GM21737 (cell line): ENCODE measurements at regions not wholly inside any gene's neighbourhood (a gene's known extent, or its start where the extent isn't known, plus 50 kb on each side); places are given as distances from the start of the nearest gene placed in this dataset.
"Not testable (repeated sequence)": the region's sequence is repeated elsewhere in the genome, so short reads cannot be mapped to it uniquely, and the experiment has no call there.

Source experiments
- ATAC-seq: cut with Tn5 transposase; IDR thresholded peaks from one replicate; pipeline ENCODE4 v1.9.1; 2021; ENCODE audit warnings: mild to moderate bottlenecking, moderate library complexity; ENCODE audit not compliant: unreplicated experiment

GRCh38 chr4:60588556-60588955, 611.6 kb upstream of the ADGRL3 start:
- no peak for ATAC-seq

- no peak for ATAC-seq
Observed at GRCh38 chr4:60589425-60589824, 610.7 kb upstream of the ADGRL3 start.

- no peak for ATAC-seq
Observed at GRCh38 chr4:60590116-60590515, 610.0 kb upstream of the ADGRL3 start.

GRCh38 chr4:60605646-60606354, 594.3 kb upstream of the ADGRL3 start:
- no peak for ATAC-seq

- no peak for ATAC-seq
Observed at GRCh38 chr4:60611762-60612496, 588.2 kb upstream of the ADGRL3 start.

- no peak for ATAC-seq
Observed at GRCh38 chr4:60617731-60618130, 582.4 kb upstream of the ADGRL3 start.

GRCh38 chr4:60619531-60620305, 580.4 kb upstream of the ADGRL3 start:
- no peak for ATAC-seq

GRCh38 chr4:60637976-60638375, 562.1 kb upstream of the ADGRL3 start:
- ATAC-seq, result no peak

- ATAC-seq, result no peak
Observed at GRCh38 chr4:60648774-60649173, 551.4 kb upstream of the ADGRL3 start.

- ATAC-seq, result no peak
Observed at GRCh38 chr4:60652933-60653332, 547.2 kb upstream of the ADGRL3 start.

- ATAC-seq, result no peak
Observed at GRCh38 chr4:60655356-60655755, 544.8 kb upstream of the ADGRL3 start.

- ATAC-seq, result no peak
Observed at GRCh38 chr4:60656171-60656570, 544.0 kb upstream of the ADGRL3 start.

GRCh38 chr4:60657041-60657440, 543.1 kb upstream of the ADGRL3 start:
- ATAC-seq, result no peak

- no peak for ATAC-seq
Observed at GRCh38 chr4:60657807-60658206, 542.3 kb upstream of the ADGRL3 start.

GRCh38 chr4:60663769-60664168, 536.4 kb upstream of the ADGRL3 start:
- ATAC-seq, result no peak

- ATAC-seq, result no peak
Observed at GRCh38 chr4:60682901-60683300, 517.2 kb upstream of the ADGRL3 start.

- no peak for ATAC-seq
Observed at GRCh38 chr4:60683357-60683756, 516.8 kb upstream of the ADGRL3 start.

- ATAC-seq, result no peak
Observed at GRCh38 chr4:60683973-60684372, 516.2 kb upstream of the ADGRL3 start.

- ATAC-seq, result not testable (repeated sequence)
Observed at GRCh38 chr4:60696062-60696461, 504.1 kb upstream of the ADGRL3 start.

GRCh38 chr4:60709061-60709460, 491.1 kb upstream of the ADGRL3 start:
- ATAC-seq, result no peak

- ATAC-seq, result no peak
Observed at GRCh38 chr4:60718874-60719273, 481.3 kb upstream of the ADGRL3 start.

GRCh38 chr4:60721685-60722084, 478.4 kb upstream of the ADGRL3 start:
- ATAC-seq, result no peak
